ENCODE measurements at regions not wholly inside any gene's neighbourhood (a gene's known extent, or its start where the extent isn't known, plus 50 kb on each side); places are given as distances from the start of the nearest gene placed in this dataset.
"Not testable (repeated sequence)": the region's sequence is repeated elsewhere in the genome, so short reads cannot be mapped to it uniquely, and the experiment has no call there.

DNA sequence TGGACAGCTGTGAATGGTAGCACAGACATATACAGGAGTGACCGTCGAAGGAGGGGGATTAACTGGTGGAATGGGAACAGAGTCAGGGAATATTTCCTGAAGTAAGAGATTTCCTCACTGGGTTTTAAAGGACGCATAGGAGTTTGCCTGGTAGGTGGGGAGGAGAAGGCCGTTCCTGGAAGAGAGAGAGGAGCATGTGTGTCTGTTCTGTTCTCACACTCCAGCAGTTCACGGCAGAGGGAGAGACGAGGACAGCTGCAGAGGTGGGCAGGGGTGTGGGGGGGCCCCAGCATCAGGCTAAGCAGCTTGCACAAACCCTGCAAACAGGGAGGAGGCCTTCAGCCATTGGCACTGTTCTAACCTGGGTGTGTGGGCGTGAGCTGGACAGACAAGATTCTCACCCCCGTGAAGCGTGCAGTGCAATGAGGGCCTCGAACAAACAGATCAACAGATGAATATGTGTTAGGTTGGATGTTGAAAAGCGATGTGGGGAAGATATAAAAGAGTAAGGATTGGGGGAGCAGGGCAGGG lies 85.3 kb upstream of the GSE1 start:
- DNase-seq (ENCODE audit: extremely low read depth in 1 of 2, low read depth in 1 of 2), result no peak

- no peak for DNase-seq (ENCODE audit: extremely low read depth in 1 of 2, low read depth in 1 of 2)
These were observed 84.4 kb upstream of the GSE1 start for GRCh38 chr16:85528528-85529387.

- DNase-seq (ENCODE audit: extremely low read depth in 1 of 2, low read depth in 1 of 2), result no peak
These were observed 83.4 kb upstream of the GSE1 start for GRCh38 chr16:85529489-85530369.

DNA sequence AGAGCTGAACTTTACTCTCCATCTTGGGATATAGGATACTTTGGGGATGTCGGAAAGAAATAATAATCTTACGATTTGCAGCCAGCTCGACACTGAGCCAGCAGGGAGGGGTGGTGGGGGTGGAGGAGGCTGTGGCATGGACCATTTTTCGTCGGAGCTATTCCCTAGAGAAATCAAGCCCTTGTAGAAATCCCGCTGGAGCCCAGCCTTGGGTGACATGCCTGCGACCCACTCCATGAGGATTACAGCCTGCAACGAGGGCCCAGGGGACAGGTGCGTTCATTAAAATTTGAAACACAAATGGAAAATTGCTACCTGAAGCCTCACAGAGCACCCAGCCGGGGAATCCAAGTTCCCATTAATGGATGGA lies 82.8 kb upstream of the GSE1 start:
- DNase-seq (ENCODE audit: extremely low read depth in 1 of 2, low read depth in 1 of 2), result no peak

GRCh38 chr16:85531516-85531915 lies 81.6 kb upstream of the GSE1 start:
- no peak for DNase-seq (ENCODE audit: extremely low read depth in 1 of 2, low read depth in 1 of 2)

GRCh38 chr16:85532147-85532546 lies 81.0 kb upstream of the GSE1 start:
- DNase-seq (ENCODE audit: extremely low read depth in 1 of 2, low read depth in 1 of 2), result no peak

- not testable (repeated sequence) for DNase-seq (ENCODE audit: extremely low read depth in 1 of 2, low read depth in 1 of 2)
These were observed 79.5 kb upstream of the GSE1 start for GRCh38 chr16:85533593-85533992.

DNA sequence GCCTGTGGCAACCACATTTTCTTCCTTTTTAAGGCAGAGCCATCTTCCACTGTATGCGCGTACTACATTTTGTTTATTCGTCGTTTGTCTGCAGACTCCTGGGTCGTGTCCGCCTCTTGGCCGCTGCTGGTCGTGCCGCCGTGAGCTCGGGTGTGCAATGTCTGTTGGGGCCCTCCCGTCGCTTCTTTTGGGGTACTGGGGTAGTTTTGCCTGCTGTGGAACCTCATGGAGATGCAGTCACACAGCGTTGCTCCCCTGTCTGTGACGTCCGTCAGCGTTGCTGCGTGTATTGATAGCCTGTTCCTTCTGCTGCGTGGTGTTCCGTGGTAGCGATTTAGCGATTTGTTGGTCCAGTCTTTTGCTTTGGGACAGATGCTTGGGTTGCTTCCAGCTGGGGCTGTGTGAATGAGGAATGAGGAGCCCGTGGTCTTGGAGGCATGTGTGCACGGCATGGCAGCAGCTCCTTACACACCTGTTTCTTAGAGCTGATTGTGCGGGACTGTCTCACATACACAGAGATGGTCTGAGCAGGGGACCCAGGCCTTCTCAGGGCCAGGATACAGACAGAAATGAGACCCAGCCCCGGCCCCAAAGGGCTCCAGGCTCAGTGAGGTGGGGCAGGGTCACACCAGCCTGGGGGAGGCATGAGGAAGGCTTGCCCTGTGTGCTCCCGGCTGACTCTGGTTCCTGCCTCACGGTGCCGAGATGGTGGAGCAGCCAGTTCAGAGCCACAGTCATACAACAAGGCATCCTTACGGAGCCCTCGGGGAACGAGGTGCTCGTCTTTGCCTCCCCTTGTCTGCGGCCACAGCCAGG lies 78.4 kb upstream of the GSE1 start:
- DNase-seq (ENCODE audit: extremely low read depth in 1 of 2, low read depth in 1 of 2), result no peak

- DNase-seq (ENCODE audit: extremely low read depth in 1 of 2, low read depth in 1 of 2), result no peak
These were observed 77.6 kb upstream of the GSE1 start for GRCh38 chr16:85535352-85536072.

DNA sequence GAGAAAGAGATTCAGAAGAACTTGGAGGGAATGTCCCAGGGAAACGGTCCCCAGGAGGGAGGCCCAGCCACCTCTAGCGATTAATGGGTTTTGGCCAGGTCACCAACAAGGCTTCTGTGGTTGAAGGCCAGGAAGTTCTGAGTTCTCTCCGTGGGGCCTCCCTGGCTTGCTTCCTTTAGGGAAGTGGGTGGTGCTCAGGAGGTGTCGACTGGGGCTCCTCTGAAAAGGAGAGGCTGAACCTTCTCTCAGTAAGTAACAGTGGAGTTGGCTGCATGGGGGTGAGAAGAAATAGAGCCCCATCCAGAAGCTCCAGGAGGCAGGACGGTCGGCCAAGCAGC lies 77.1 kb upstream of the GSE1 start:
- no peak for DNase-seq (ENCODE audit: extremely low read depth in 1 of 2, low read depth in 1 of 2)

GRCh38 chr16:85536411-85537330 lies 76.5 kb upstream of the GSE1 start:
- DNase-seq (ENCODE audit: extremely low read depth in 1 of 2, low read depth in 1 of 2), result no peak

GRCh38 chr16:85537331-85537788 lies 75.8 kb upstream of the GSE1 start:
- DNase-seq (ENCODE audit: extremely low read depth in 1 of 2, low read depth in 1 of 2), result no peak

DNA sequence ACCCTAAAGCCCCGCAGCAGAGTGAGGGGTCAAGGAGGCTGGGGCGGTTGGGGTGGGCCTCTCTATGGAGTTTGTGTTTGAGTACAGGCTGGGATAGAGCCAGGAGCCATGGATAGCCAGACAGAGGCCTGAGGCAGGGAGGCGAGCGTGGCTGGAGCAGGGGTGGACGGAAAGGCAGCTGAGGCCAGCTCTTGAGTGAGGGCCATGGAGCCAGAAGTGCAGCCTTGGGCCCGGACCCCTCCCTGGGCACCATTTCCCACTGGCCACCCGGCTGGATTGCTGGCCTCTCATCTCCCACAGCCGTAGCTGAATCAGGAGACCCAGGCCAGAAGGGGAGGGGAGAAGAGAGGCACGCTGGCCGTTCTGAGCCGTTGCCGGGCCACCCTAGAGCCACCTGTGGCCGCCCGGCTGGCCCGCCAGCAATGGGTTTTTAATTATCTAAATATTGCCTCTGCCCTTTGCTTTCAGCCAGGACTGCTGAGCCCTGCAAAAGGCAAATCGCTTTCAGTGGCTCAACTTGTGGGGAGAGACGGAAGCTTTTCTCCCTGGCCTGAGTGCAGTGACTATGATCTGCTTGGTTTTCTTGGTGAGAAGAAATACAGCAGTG lies 75.2 kb upstream of the GSE1 start:
- no peak for DNase-seq (ENCODE audit: extremely low read depth in 1 of 2, low read depth in 1 of 2)

DNA sequence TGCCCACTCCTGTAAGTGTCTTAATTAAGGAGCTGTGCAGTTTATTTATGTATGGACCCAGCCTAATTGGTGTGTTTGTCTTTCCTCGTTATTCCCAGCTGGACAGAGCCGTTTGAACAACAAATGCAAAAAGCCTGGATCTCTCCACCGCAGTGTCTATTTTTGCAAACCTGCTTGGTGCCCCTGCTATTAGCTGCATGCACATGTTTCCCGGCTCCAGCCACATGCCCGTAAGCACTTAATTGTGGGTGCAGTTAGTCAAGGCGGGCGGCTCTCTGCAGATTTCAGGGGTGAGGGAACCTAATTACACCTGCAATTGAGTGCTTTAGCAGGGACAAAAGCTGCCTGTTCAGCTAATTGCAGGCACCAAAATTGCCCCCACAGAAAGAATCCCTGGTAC lies 74.0 kb upstream of the GSE1 start:
- DNase-seq (ENCODE audit: extremely low read depth in 1 of 2, low read depth in 1 of 2), result no peak

DNA sequence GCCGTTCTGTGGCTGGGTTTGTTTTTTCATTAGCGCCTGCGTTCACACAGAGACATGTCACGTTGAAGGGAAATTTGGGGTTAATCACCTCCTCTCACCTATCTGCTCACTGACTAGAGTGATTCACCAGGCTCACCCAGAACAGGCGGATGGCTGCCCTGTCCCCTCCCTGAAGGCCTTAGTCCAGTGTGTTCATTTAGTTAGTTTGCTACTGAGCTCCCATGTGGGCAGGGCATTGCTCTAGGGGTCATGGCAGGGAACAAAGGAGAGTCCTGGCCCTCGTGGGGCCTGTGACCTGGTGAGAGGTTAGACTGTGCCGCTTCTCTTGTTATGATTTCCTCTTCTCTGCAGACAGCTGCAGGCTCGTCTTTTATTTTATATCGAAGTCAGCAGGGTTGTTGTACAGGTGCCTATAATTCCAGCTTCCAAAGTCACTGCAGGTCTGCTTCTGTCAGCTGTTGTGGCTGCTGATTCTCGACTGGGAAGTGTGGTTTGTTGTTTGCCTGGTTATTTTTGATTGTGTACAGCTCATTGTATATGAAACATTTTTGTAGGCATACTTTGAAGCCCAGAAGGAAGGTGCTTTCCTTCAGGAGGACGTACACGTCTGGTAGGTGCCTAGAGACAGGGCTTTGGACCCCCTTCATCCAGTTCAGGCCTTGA lies 73.4 kb upstream of the GSE1 start:
- no peak for DNase-seq (ENCODE audit: extremely low read depth in 1 of 2, low read depth in 1 of 2)

- DNase-seq (ENCODE audit: extremely low read depth in 1 of 2, low read depth in 1 of 2), result no peak
These were observed 71.9 kb upstream of the GSE1 start for GRCh38 chr16:85541181-85541580.

- DNase-seq (ENCODE audit: extremely low read depth in 1 of 2, low read depth in 1 of 2), result no peak
These were observed 71.5 kb upstream of the GSE1 start for GRCh38 chr16:85541619-85541979.
